ENCODE measurements at regions not wholly inside any gene's neighbourhood (a gene's known extent, or its start where the extent isn't known, plus 50 kb on each side); places are given as distances from the start of the nearest gene placed in this dataset.

GRCh38 chr12:59386236-59386635 is 209.6 kb upstream of the SLC16A7 start (continued):
- no peak for TF ChIP-seq DBP (CRISPR knock-in tag; IDR thresholded peaks at IDR 0.05; ENCODE audit: not compliant biosample characterization)

GRCh38 chr12:59383079-59383822 is 212.6 kb upstream of the SLC16A7 start:
- H3K9me3 ChIP-seq (ENCODE audit: low read length), result no peaks in the 10 kb centered on the region; the same call in 1 of the 2 replicates
- 2% methylated on average over 1 of the region's 1 CpG for WGBS (ENCODE audit: low lambda C conversion rate)

GRCh38 chr12:59382282-59383078 is 213.3 kb upstream of the SLC16A7 start:
- H3K4me2 ChIP-seq (ENCODE audit: low read depth, low read length), result no peak overlapping the region
- no peak for ATAC-seq
- FAIRE-seq, result no peak
- 1% methylated on average over 3 of the region's 3 CpGs for WGBS (ENCODE audit: low lambda C conversion rate)
- H3K27ac ChIP-seq (ENCODE audit: extremely low read length, insufficient read depth, low read length), result no peak overlapping the region
- no peak overlapping the region for H3K9ac ChIP-seq (ENCODE audit: insufficient read depth, low read depth, low read length)
- H3K4me1 ChIP-seq (ENCODE audit: insufficient read depth, low read length), result no peaks in the 10 kb centered on the region
- ChIA-PET CTCF (ENCODE audit: low intra/inter-chr PET ratio, low total read pairs) (no interaction called here), POLR2A (no interaction called here)
- H2AFZ ChIP-seq (ENCODE audit: low read length), result no peak overlapping the region
- no peak for DNase-seq (ENCODE audit: low spot score)
- no peaks in the 10 kb centered on the region for H3K79me2 ChIP-seq (ENCODE audit: insufficient read depth, low read length)
- BruUV-seq (replicated peaks), result no TSS peak
- H3K36me3 ChIP-seq (replicated peaks in 1 of 2; ENCODE audit: control insufficient read depth in 1 of 2, insufficient read depth in 2 of 2, low read length in 2 of 2), result no peaks in the 10 kb centered on the region
- intact Hi-C loops (cut with micrococcal nuclease; ENCODE audit: unreplicated experiment), result no loop called here
- in situ Hi-C loops (cut with HindIII; ENCODE audit: extremely low pct_ligation_motif_present, low pct_unique_long_range_greater_than_20kb), result no loop called here
- no peaks in the 10 kb centered on the region for H3K27me3 ChIP-seq (ENCODE audit: control insufficient read depth in 1 of 2, insufficient read depth in 2 of 2, low read length in 2 of 2)
- H4K20me1 ChIP-seq (ENCODE audit: insufficient read depth, low read length), result no peaks in the 10 kb centered on the region
- H3K9me3 ChIP-seq (ENCODE audit: low read length), result no peaks in the 10 kb centered on the region
- no peak overlapping the region for H3K4me3 ChIP-seq (replicated peaks in 1 of 3; ENCODE audit: insufficient read depth in 1 of 3, low read depth in 2 of 3, low read length in 3 of 3)
- TF ChIP-seq AGO2 (optimal IDR thresholded peaks at IDR 0.05; ENCODE audit: low read depth, low read length) (no peak), ZNF576 (CRISPR knock-in tag; IDR thresholded peaks at IDR 0.05) (no peak), NFATC3 (CRISPR knock-in tag; IDR thresholded peaks at IDR 0.05) (no peak), ZNF333 (CRISPR knock-in tag; IDR thresholded peaks at IDR 0.05; ENCODE audit: borderline replicate concordance) (no peak), NFE2 (CRISPR knock-in tag; IDR thresholded peaks at IDR 0.05) (no peak), ZFX (CRISPR knock-in tag; IDR thresholded peaks at IDR 0.05; ENCODE audit: low read depth) (no peak), ZNF605 (CRISPR knock-in tag; IDR thresholded peaks at IDR 0.05) (no peak), ETV6 (CRISPR knock-in tag; conservative IDR thresholded peaks at IDR 0.05) (no peak), BRD4 (CRISPR knock-in tag; IDR thresholded peaks at IDR 0.05) (no peak), BCL3 (CRISPR knock-in tag; IDR thresholded peaks at IDR 0.05) (no peak), JARID2 (CRISPR knock-in tag; IDR thresholded peaks at IDR 0.05; ENCODE audit: insufficient replicate concordance) (no peak)

More at GRCh38 chr12:59383079-59383822, 212.6 kb upstream of the SLC16A7 start:
- intact Hi-C loops (cut with micrococcal nuclease; ENCODE audit: unreplicated experiment) (no loop called here), in situ Hi-C loops (cut with HindIII; ENCODE audit: extremely low pct_ligation_motif_present, low pct_unique_long_range_greater_than_20kb) (no loop called here)
- CTCF ChIA-PET (ENCODE audit: low intra/inter-chr PET ratio, low total read pairs), result no interaction called here
- FAIRE-seq (no peak), DNase-seq (ENCODE audit: low spot score) (no peak), ATAC-seq (no peak)
- POLR2A ChIA-PET, result no interaction called here
- Histone ChIP-seq H3K36me3 (replicated peaks in 1 of 2; ENCODE audit: control insufficient read depth in 1 of 2, insufficient read depth in 2 of 2, low read length in 2 of 2) (no peaks in the 10 kb centered on the region), H3K27me3 (ENCODE audit: control insufficient read depth in 1 of 2, insufficient read depth in 2 of 2, low read length in 2 of 2) (no peaks in the 10 kb centered on the region), H2AFZ (ENCODE audit: low read length) (no peak overlapping the region), H3K4me2 (ENCODE audit: low read depth, low read length) (no peak overlapping the region), H3K4me1 (ENCODE audit: insufficient read depth, low read length) (no peaks in the 10 kb centered on the region), H3K79me2 (ENCODE audit: insufficient read depth, low read length) (no peaks in the 10 kb centered on the region), H4K20me1 (ENCODE audit: insufficient read depth, low read length) (no peaks in the 10 kb centered on the region), H3K4me3 (replicated peaks in 1 of 3; ENCODE audit: insufficient read depth in 1 of 3, low read depth in 2 of 3, low read length in 3 of 3) (no peak overlapping the region), H3K9ac (ENCODE audit: insufficient read depth, low read depth, low read length) (no peak overlapping the region), H3K27ac (ENCODE audit: extremely low read length, insufficient read depth, low read length) (no peak overlapping the region)
- peak; percentile 64; the same call in 1 of the 2 replicates for TF ChIP-seq CEBPB (IDR thresholded peaks at IDR 0.05; ENCODE audit: borderline replicate concordance, low read depth, low read length)
- TF ChIP-seq ZNF510 (CRISPR knock-in tag; IDR thresholded peaks at IDR 0.05; ENCODE audit: low read depth), result no peak
- no peak for TF ChIP-seq CBX5 (CRISPR knock-in tag; IDR thresholded peaks at IDR 0.05; ENCODE audit: borderline replicate concordance)
- no peak for TF ChIP-seq TOPORS (CRISPR knock-in tag; IDR thresholded peaks at IDR 0.05)
- BruUV-seq (replicated peaks), result no TSS peak

Measured in HepG2 (cell line).